Panc1 (cell line): ENCODE measurements at regions not wholly inside any gene's neighbourhood (a gene's known extent, or its start where the extent isn't known, plus 50 kb on each side); places are given as distances from the start of the nearest gene placed in this dataset.

Source experiments
- ATAC-seq: fragments of 200-7000 bp; cut with Tn5 transposase; 2 replicates; pipeline ENCODE4 v1.9.1; 2020; ENCODE audit warnings: mild to moderate bottlenecking, moderate library complexity
- BruUV-seq: library from RNA; stranded (reverse); fragments of 400-500 nt; replicated peaks from 2 replicates; lab custom pipeline; 2021; lab: Mats Ljungman, UMichigan
- CTCF ChIA-PET: fragments of 300-600 bp; sonication (Branson Sonifier 250); formaldehyde crosslinking; loops from one replicate; lab custom pipeline; 2022; ENCODE audit warnings: antibody characterized with exemption; lab: Charles Lee
- POLR2A ChIA-PET: fragments of 300-600 bp; sonication (Branson Sonifier 250); formaldehyde crosslinking; loops from one replicate; lab custom pipeline; 2022; ENCODE audit warnings: antibody characterized with exemption; lab: Charles Lee
- DNase-seq: peaks from one replicate; pipeline ENCODE4 v3.0.0-alpha.2; 2010; ENCODE audit warnings: low read depth, low spot score
- H3K27ac ChIP-seq: 2 replicates; pipeline ENCODE4 v1.5.1; 2011; ENCODE audit warnings: mild to moderate bottlenecking, low read length, inconsistent platforms
- H3K27me3 ChIP-seq: fragments of 200-500 bp; sonication (Bioruptor generic); 2 replicates; pipeline ENCODE4 v1.6.0; 2014; ENCODE audit warnings: low read length, inconsistent platforms; ENCODE audit not compliant: control insufficient read depth, insufficient read depth
- H3K36me3 ChIP-seq: fragments of 200-500 bp; sonication (Bioruptor generic); 2 replicates; pipeline ENCODE4 v1.5.1; 2014; ENCODE audit warnings: inconsistent platforms, mild to moderate bottlenecking, low read length, moderate library complexity; ENCODE audit not compliant: control insufficient read depth, insufficient read depth
- H3K4me1 ChIP-seq: 2 replicates; pipeline ENCODE4 v1.5.1; 2011; ENCODE audit warnings: inconsistent platforms, mild to moderate bottlenecking, low read length, moderate library complexity; ENCODE audit not compliant: control insufficient read depth, insufficient read depth
- H3K4me3 ChIP-seq, 2 experiments: 2 replicates each; pipeline ENCODE4 v1.5.1; 2011 to 2012; ENCODE audit warnings: low read depth in 2 of 2, low read length in 2 of 2, mild to moderate bottlenecking in 2 of 2, inconsistent platforms in 1 of 2, moderate library complexity in 1 of 2
- H3K9me3 ChIP-seq: fragments of 200-500 bp; sonication (Bioruptor generic); 2 replicates; pipeline ENCODE4 v1.5.1; 2014; ENCODE audit warnings: low read depth, mild to moderate bottlenecking, inconsistent platforms, low read length, moderate library complexity; ENCODE audit not compliant: control insufficient read depth, insufficient read depth
- POLR2AphosphoS5 ChIP-seq: IDR thresholded peaks from 2 replicates; pipeline ENCODE4 v1.6.1; 2012; ENCODE audit warnings: mild to moderate bottlenecking, low read depth, low read length, moderate library complexity
- SIN3A ChIP-seq: IDR thresholded peaks from 2 replicates; pipeline ENCODE4 v1.6.1; 2012; ENCODE audit warnings: low read depth, mild to moderate bottlenecking, low read length, moderate library complexity, borderline replicate concordance; ENCODE audit not compliant: insufficient read depth
- TCF7L2 ChIP-seq: IDR thresholded peaks from 2 replicates; pipeline ENCODE4 v1.6.1; 2011; ENCODE audit warnings: mild to moderate bottlenecking, low read depth, low read length, inconsistent platforms
- in situ Hi-C: cut with HindIII; loops from 2 replicates; pipeline ENCODE4 v1.10.0; 2016; ENCODE audit warnings: low sequenced_read_pairs, low pct_unique_long_range_greater_than_20kb
- intact Hi-C: fragments of 100-400 bp; cut with micrococcal nuclease; formaldehyde crosslinking; loops from one replicate; pipeline ENCODE4 v1.10.0; 2022; ENCODE audit not compliant: unreplicated experiment
- TF ChIP-seq, protein P1 (sequence below): fragments of 450-650 bp; IDR thresholded peaks from 2 replicates; pipeline ENCODE4 v1.5.1; 2017; ENCODE audit warnings: mild to moderate bottlenecking
- TF ChIP-seq, protein P2 (sequence below), 2 experiments: IDR thresholded peaks; 2 replicates each; pipeline ENCODE4 v1.6.1; 2011 to 2012; ENCODE audit warnings: low read depth in 2 of 2, control low read depth in 1 of 2, low read length in 1 of 2, mild to moderate bottlenecking in 1 of 2, moderate library complexity in 1 of 2; ENCODE audit not compliant: insufficient read depth in 1 of 2

DNA sequence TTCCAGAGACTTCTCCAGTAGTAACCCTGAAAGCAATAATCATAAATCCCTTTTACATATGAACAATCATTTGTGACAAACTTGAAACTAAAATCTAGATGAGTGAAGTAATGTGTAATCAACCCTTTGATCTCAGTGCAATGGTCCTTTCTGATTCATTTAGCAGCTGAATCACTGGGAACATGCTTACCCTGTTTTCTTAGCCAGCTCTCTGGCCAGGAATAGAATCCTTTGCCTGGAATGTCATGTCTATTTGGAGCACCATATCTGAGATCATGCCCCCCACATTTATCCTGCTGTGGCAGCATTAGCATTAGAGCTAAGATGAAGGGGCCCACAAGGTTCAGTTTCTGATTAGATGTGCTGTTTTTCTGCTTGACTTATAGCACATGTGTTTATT lies 309.8 kb downstream of the OXSM start:
- Histone ChIP-seq H3K27me3 (no peaks in the 10 kb centered on the region), H3K9me3 (no peaks in the 10 kb centered on the region), H3K27ac (no peak overlapping the region), H3K4me1 (no peaks in the 10 kb centered on the region), H3K4me3 (no peak overlapping the region), H3K36me3 (no peaks in the 10 kb centered on the region)
- TF ChIP-seq, protein P1, sequence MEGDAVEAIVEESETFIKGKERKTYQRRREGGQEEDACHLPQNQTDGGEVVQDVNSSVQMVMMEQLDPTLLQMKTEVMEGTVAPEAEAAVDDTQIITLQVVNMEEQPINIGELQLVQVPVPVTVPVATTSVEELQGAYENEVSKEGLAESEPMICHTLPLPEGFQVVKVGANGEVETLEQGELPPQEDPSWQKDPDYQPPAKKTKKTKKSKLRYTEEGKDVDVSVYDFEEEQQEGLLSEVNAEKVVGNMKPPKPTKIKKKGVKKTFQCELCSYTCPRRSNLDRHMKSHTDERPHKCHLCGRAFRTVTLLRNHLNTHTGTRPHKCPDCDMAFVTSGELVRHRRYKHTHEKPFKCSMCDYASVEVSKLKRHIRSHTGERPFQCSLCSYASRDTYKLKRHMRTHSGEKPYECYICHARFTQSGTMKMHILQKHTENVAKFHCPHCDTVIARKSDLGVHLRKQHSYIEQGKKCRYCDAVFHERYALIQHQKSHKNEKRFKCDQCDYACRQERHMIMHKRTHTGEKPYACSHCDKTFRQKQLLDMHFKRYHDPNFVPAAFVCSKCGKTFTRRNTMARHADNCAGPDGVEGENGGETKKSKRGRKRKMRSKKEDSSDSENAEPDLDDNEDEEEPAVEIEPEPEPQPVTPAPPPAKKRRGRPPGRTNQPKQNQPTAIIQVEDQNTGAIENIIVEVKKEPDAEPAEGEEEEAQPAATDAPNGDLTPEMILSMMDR: no peak
- no peak for TF ChIP-seq POLR2AphosphoS5
- TF ChIP-seq TCF7L2: no peak
- TF ChIP-seq, protein P2, sequence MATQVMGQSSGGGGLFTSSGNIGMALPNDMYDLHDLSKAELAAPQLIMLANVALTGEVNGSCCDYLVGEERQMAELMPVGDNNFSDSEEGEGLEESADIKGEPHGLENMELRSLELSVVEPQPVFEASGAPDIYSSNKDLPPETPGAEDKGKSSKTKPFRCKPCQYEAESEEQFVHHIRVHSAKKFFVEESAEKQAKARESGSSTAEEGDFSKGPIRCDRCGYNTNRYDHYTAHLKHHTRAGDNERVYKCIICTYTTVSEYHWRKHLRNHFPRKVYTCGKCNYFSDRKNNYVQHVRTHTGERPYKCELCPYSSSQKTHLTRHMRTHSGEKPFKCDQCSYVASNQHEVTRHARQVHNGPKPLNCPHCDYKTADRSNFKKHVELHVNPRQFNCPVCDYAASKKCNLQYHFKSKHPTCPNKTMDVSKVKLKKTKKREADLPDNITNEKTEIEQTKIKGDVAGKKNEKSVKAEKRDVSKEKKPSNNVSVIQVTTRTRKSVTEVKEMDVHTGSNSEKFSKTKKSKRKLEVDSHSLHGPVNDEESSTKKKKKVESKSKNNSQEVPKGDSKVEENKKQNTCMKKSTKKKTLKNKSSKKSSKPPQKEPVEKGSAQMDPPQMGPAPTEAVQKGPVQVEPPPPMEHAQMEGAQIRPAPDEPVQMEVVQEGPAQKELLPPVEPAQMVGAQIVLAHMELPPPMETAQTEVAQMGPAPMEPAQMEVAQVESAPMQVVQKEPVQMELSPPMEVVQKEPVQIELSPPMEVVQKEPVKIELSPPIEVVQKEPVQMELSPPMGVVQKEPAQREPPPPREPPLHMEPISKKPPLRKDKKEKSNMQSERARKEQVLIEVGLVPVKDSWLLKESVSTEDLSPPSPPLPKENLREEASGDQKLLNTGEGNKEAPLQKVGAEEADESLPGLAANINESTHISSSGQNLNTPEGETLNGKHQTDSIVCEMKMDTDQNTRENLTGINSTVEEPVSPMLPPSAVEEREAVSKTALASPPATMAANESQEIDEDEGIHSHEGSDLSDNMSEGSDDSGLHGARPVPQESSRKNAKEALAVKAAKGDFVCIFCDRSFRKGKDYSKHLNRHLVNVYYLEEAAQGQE (IDR thresholded peaks at IDR 0.05; ENCODE audit: insufficient read depth in 1 of 2, low read depth in 2 of 2, low read length in 1 of 2): no peak
- TF ChIP-seq SIN3A: no peak
- no TSS peak for BruUV-seq
- DNase-seq (no peak), ATAC-seq (no peak)
- in situ Hi-C loops: no loop called here
- CTCF ChIA-PET: no interaction called here
- POLR2A ChIA-PET: no interaction called here
- intact Hi-C loops: no loop called here

DNA sequence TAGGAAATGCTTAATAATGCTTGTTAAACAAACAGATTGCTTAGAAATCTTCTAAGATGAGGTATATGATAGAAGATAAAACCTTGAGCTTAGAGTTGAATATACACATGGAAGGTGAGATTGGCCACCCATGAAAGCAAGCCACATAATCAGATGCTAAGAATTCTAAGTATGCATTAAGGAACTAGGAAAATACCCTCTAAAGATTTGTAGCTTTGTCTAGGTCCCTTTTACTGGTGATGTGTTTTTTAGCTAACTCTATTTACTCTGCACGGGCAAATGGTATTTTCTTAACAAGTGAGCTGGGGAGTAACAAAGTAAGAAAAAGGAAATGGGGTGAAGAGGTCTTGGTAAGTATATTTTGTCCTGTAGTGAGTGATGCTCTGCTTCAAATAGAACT lies 310.3 kb downstream of the OXSM start:
- Histone ChIP-seq H3K36me3 (no peaks in the 10 kb centered on the region), H3K27me3 (no peaks in the 10 kb centered on the region), H3K27ac (no peak overlapping the region), H3K9me3 (no peaks in the 10 kb centered on the region), H3K4me3 (no peak overlapping the region), H3K4me1 (no peaks in the 10 kb centered on the region)
- intact Hi-C loops: no loop called here
- BruUV-seq: no TSS peak
- DNase-seq: no peak
- TF ChIP-seq POLR2AphosphoS5 (no peak), TCF7L2 (no peak), SIN3A (no peak)
- TF ChIP-seq, protein P1: no peak
- TF ChIP-seq, protein P2 (IDR thresholded peaks at IDR 0.05; ENCODE audit: insufficient read depth in 1 of 2, low read depth in 2 of 2, low read length in 1 of 2): no peak
- no peak for ATAC-seq
- ChIA-PET CTCF (no interaction called here), POLR2A (no interaction called here)
- in situ Hi-C loops: no loop called here
